ENCODE measurements at regions not wholly inside any gene's neighbourhood (a gene's known extent, or its start where the extent isn't known, plus 50 kb on each side); places are given as distances from the start of the nearest gene placed in this dataset.

DNA sequence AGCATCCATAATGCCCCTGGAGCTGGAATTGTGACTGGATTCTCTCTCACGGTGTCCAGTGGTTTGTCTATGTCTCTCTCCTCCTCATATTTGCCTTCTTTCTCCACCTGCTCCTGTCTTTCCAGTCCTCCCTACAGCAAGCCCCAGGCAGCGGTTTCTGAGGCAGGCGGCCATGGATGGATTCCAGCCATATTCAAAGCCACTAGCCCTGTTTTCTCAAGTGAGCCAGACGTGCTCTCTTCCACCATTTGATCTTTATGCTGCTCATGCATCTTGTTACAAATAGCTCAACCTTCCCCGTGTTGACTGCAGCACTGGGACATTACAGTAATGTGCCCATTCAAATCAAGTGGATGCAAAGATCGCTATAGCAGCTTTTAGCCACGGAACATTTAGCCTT, 387.2 kb upstream of the PODXL start:
- no peak for TF ChIP-seq CTCF (IDR thresholded peaks at IDR 0.05; ENCODE audit: low read length)
- no peak for TF ChIP-seq EZH2 (IDR thresholded peaks at IDR 0.05; ENCODE audit: borderline replicate concordance, low read length)
